ENCODE measurements at regions not wholly inside any gene's neighbourhood (a gene's known extent, or its start where the extent isn't known, plus 50 kb on each side); places are given as distances from the start of the nearest gene placed in this dataset.

- H3K4me3 Mint-ChIP-seq, result no peak overlapping the region
- Histone ChIP-seq H3K27me3 (ENCODE audit: control insufficient read depth, insufficient read depth, low read length) (no peaks in the 10 kb centered on the region), H3K9me3 (ENCODE audit: control insufficient read depth, insufficient read depth, low read length) (no peaks in the 10 kb centered on the region), H3K4me3 (ENCODE audit: low read length) (no peak overlapping the region), H3K4me1 (ENCODE audit: control insufficient read depth, insufficient read depth, low read length) (peaks cover 5% of the 10 kb centered on the region), H3K27ac (ENCODE audit: low read length) (no peak overlapping the region), H3K36me3 (ENCODE audit: control insufficient read depth, insufficient read depth, low read length) (no peaks in the 10 kb centered on the region)
- H3K4me1 Mint-ChIP-seq, result peaks cover 8 to 16% of the 10 kb centered on the region in 2 donors
- ATAC-seq, result peak; percentile 77 to 98 (median 89)
- no peak overlapping the region for H3K27ac Mint-ChIP-seq
- peaks cover 10 to 28% of the 10 kb centered on the region in 2 donors for H3K27me3 Mint-ChIP-seq (ENCODE audit: low read depth in 2 of 2)
- H3K9me3 Mint-ChIP-seq, result no peaks in the 10 kb centered on the region
- TF ChIP-seq CTCF (IDR thresholded peaks at IDR 0.05), result peak; percentile 53
- intact Hi-C loops (cut with micrococcal nuclease), result no loop called here
- 43% methylated on average over 7 of the region's 7 CpGs for WGBS (ENCODE audit: insufficient coverage)
- peak; percentile 53 to 78 for DNase-seq
- no peaks in the 10 kb centered on the region for H3K36me3 Mint-ChIP-seq
Observed at GRCh38 chr14:65961004-65961403, 525.2 kb upstream of the CCDC196 start.

- no peaks in the 10 kb centered on the region for H3K27me3 ChIP-seq (ENCODE audit: control insufficient read depth, insufficient read depth, low read length)
- ATAC-seq (no peak), DNase-seq (no peak)
- no peaks in the 10 kb centered on the region for H3K36me3 Mint-ChIP-seq
- no peaks in the 10 kb centered on the region for H3K36me3 ChIP-seq (ENCODE audit: control insufficient read depth, insufficient read depth, low read length)
- H3K4me3 ChIP-seq (ENCODE audit: low read length), result no peak overlapping the region
- intact Hi-C loops (cut with micrococcal nuclease), result no loop called here
- peaks cover 8 to 16% of the 10 kb centered on the region in 2 donors for H3K4me1 Mint-ChIP-seq
- H3K4me3 Mint-ChIP-seq, result no peak overlapping the region
- no peak overlapping the region for H3K27ac Mint-ChIP-seq
- WGBS (ENCODE audit: insufficient coverage), result 65% methylated on average over 3 of the region's 3 CpGs
- H3K4me1 ChIP-seq (ENCODE audit: control insufficient read depth, insufficient read depth, low read length), result peaks cover 5% of the 10 kb centered on the region
- no peak overlapping the region for H3K27ac ChIP-seq (ENCODE audit: low read length)
- no peak for TF ChIP-seq CTCF (IDR thresholded peaks at IDR 0.05)
- no peaks in the 10 kb centered on the region for H3K9me3 ChIP-seq (ENCODE audit: control insufficient read depth, insufficient read depth, low read length)
- no peaks in the 10 kb centered on the region for H3K9me3 Mint-ChIP-seq
- peaks cover 10 to 28% of the 10 kb centered on the region in 2 donors for H3K27me3 Mint-ChIP-seq (ENCODE audit: low read depth in 2 of 2)
Observed at GRCh38 chr14:65962952-65963351, 523.2 kb upstream of the CCDC196 start.

- Mint-ChIP-seq H3K9me3 (no peaks in the 10 kb centered on the region), H3K27ac (no peak overlapping the region), H3K36me3 (no peaks in the 10 kb centered on the region), H3K4me1 (peaks cover 4 to 12% of the 10 kb centered on the region in 2 donors), H3K27me3 (ENCODE audit: low read depth in 2 of 2) (peaks cover 17 to 34% of the 10 kb centered on the region in 2 donors), H3K4me3 (no peak overlapping the region)
- Histone ChIP-seq H3K36me3 (ENCODE audit: control insufficient read depth, insufficient read depth, low read length) (no peaks in the 10 kb centered on the region), H3K4me3 (ENCODE audit: low read length) (no peak overlapping the region), H3K9me3 (ENCODE audit: control insufficient read depth, insufficient read depth, low read length) (no peaks in the 10 kb centered on the region), H3K27me3 (ENCODE audit: control insufficient read depth, insufficient read depth, low read length) (no peaks in the 10 kb centered on the region), H3K4me1 (ENCODE audit: control insufficient read depth, insufficient read depth, low read length) (no peaks in the 10 kb centered on the region), H3K27ac (ENCODE audit: low read length) (no peak overlapping the region)
- ATAC-seq, result no peak
- intact Hi-C loops (cut with micrococcal nuclease), result no loop called here
- 83% methylated on average over 1 of the region's 2 CpGs for WGBS (ENCODE audit: insufficient coverage)
- TF ChIP-seq CTCF (IDR thresholded peaks at IDR 0.05), result no peak
- no peak for DNase-seq
Observed at GRCh38 chr14:65964366-65964765, 521.8 kb upstream of the CCDC196 start.

GRCh38 chr14:65966188-65966587 lies 520.0 kb upstream of the CCDC196 start:
- peak; percentile 10 for TF ChIP-seq CTCF (IDR thresholded peaks at IDR 0.05)
- intact Hi-C loops (cut with micrococcal nuclease), result no loop called here
- Histone ChIP-seq H3K36me3 (ENCODE audit: control insufficient read depth, insufficient read depth, low read length) (no peaks in the 10 kb centered on the region), H3K27me3 (ENCODE audit: control insufficient read depth, insufficient read depth, low read length) (no peaks in the 10 kb centered on the region), H3K27ac (ENCODE audit: low read length) (no peak overlapping the region), H3K9me3 (ENCODE audit: control insufficient read depth, insufficient read depth, low read length) (no peaks in the 10 kb centered on the region), H3K4me1 (ENCODE audit: control insufficient read depth, insufficient read depth, low read length) (no peaks in the 10 kb centered on the region), H3K4me3 (ENCODE audit: low read length) (no peak overlapping the region)
- H3K27me3 Mint-ChIP-seq (ENCODE audit: low read depth in 2 of 2), result peaks cover 17 to 46% of the 10 kb centered on the region in 2 donors
- no peaks in the 10 kb centered on the region for H3K9me3 Mint-ChIP-seq
- H3K36me3 Mint-ChIP-seq, result no peaks in the 10 kb centered on the region
- DNase-seq (no peak), ATAC-seq (no peak)
- no peaks in the 10 kb centered on the region for H3K4me1 Mint-ChIP-seq
- H3K27ac Mint-ChIP-seq, result no peak overlapping the region
- H3K4me3 Mint-ChIP-seq, result no peak overlapping the region
- 90% methylated on average over 2 of the region's 2 CpGs for WGBS (ENCODE audit: insufficient coverage)

All from natural killer cell (primary cell).